Left colon (tissue), 2 donors: ENCODE measurements at regions not wholly inside any gene's neighbourhood (a gene's known extent, or its start where the extent isn't known, plus 50 kb on each side); places are given as distances from the start of the nearest gene placed in this dataset.

Experiments used
- ATAC-seq: fragments of 200-7000 bp; cut with Tn5 transposase; one replicate; pipeline ENCODE4 v1.9.1; 2020; ENCODE audit warnings: mild to moderate bottlenecking, moderate library complexity
- DNase-seq, 2 donors: peaks; one replicate each; pipeline ENCODE4 v3.0.0-alpha.2; 2020
- intact Hi-C, 2 donors: fragments of 100-400 bp; cut with DNase I in 1 of 2; cut with micrococcal nuclease in 1 of 2; formaldehyde crosslinking; loops; one replicate each; pipeline versions ENCODE4 v1.11.2 to v1.14.0; 2022; cut with DNase I, micrococcal nuclease
- donor health status: DM: no; HTN: no; CAD: no.
- donor health status: DM: yes; HTN: yes; CAD: no.

GRCh38 chr5:60184606-60185005 lies 291.1 kb upstream of the PDE4D start:
- intact Hi-C loops = no loop called here
- no peak for DNase-seq
- no peak for ATAC-seq

GRCh38 chr5:60183881-60184280 lies 290.4 kb upstream of the PDE4D start:
- DNase-seq (no peak), ATAC-seq (no peak)
- intact Hi-C loops = no loop called here

DNA sequence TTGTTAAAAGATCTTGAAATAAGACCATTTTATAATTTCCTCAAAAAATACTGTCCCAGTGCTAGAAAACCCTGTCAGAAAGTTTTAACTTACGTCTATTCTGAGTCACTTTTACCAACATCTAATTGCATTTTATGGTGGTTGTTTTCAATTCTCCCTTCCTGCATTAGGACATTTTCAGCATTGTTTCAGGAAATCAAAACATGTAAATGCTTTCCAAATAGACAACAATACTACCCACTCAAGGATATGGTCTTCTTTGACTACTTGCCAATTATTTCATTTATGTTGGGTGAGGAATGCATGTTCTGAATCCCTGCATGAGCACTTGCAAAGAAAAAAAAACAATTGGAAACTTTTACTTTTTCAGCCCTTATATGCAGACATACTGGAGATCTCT lies 284.6 kb upstream of the PDE4D start:
- no peak for DNase-seq
- intact Hi-C loops = no loop called here
- no peak for ATAC-seq

DNA sequence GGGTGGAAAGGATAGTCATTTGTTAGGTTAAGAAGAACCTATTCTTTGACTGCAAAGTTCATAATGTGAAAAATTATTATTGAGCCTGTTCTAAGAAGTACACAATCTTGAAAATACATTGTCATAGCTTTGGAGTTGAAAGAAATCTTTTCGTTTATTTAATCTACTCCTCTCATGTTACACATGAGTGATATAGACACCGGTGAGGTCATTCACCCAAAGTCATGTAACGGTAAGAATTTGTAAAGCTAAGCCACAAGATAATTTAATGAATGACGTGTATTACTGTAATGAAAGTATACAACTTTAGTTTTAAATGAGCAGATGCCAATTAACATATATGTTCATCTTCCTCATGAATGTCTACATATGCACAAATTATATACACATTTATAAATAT lies 284.1 kb upstream of the PDE4D start:
- intact Hi-C loops = no loop called here
- no peak for DNase-seq
- no peak for ATAC-seq

- DNase-seq (no peak), ATAC-seq (no peak)
- intact Hi-C loops = no loop called here
These were observed 280.1 kb upstream of the PDE4D start for GRCh38 chr5:60173667-60174066.

GRCh38 chr5:60163762-60164161 lies 270.2 kb upstream of the PDE4D start:
- intact Hi-C loops = no loop called here
- DNase-seq (no peak), ATAC-seq (no peak)

GRCh38 chr5:60162441-60162840 lies 268.9 kb upstream of the PDE4D start:
- intact Hi-C loops = no loop called here
- no peak for DNase-seq
- no peak for ATAC-seq

DNA sequence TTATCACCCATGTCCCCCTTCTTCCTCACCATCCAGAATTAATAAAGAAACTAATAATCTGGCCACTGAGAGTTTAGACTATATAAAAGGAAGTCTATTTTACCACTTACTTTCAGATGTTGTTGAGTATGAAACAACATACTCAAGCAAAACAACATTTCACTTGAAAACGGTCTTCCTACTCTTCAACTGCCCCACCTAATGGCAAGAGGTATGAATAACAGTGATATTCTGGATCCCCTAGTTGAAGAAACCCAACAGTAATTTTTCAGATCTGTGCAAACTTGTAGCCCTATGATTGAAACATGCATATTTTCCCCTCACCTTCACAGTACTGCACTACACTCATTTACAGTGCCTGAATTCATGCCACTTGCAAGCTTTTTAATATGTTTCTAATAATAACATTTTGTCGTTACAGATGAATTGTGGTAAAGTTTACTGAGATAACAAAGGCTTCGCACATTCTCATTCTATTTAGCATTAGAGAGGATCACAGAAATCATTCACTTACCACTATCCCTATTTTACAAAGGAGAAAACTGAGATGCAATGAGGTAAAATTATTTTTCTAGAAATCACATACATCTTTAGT lies 267.9 kb upstream of the PDE4D start:
- ATAC-seq (no peak), DNase-seq (no peak)
- intact Hi-C loops = no loop called here

DNA sequence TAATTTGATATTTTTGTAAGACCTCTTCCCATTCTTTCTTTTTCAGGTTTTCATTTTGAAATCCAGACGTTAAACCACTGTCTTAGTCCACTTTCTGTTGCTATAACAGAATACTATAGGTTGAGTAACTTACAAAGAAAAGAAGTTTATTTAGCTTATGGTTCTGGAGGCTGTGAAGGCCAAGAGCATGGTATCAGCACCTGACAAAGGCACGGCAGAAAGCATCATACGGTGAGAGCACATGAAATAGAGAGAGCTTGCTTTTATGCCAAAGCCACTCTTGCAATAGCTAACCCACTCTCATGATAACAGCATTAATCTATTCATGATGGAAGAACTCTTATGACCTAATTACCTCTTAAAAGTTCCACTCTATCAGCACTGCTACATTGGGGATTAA lies 255.6 kb upstream of the PDE4D start:
- intact Hi-C loops = no loop called here
- DNase-seq = no peak
- ATAC-seq = no peak

DNA sequence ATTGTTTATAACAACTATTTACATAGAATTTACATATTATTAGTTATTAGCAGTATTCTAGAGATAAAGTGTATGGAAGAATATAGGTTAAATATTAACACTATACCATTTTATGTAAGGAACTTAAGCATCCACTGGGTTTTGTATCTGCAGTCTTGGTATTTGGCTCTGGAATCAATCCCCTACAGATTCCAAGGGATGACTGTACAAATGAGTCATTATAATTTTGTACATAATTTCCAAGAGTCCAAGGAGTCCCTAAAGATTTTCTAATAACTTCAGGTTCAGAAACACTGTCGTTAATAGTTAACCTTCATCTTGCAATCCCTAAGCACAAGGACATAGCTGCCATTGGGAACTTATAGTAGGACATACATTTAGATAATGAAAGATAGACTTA lies 254.8 kb upstream of the PDE4D start:
- ATAC-seq = no peak
- intact Hi-C loops = no loop called here

GRCh38 chr5:60147791-60148190 lies 254.3 kb upstream of the PDE4D start:
- DNase-seq = no peak
- intact Hi-C loops = no loop called here
- ATAC-seq = no peak

More for the DNA sequence above, 254.8 kb upstream of the PDE4D start:
- DNase-seq = no peak

DNA sequence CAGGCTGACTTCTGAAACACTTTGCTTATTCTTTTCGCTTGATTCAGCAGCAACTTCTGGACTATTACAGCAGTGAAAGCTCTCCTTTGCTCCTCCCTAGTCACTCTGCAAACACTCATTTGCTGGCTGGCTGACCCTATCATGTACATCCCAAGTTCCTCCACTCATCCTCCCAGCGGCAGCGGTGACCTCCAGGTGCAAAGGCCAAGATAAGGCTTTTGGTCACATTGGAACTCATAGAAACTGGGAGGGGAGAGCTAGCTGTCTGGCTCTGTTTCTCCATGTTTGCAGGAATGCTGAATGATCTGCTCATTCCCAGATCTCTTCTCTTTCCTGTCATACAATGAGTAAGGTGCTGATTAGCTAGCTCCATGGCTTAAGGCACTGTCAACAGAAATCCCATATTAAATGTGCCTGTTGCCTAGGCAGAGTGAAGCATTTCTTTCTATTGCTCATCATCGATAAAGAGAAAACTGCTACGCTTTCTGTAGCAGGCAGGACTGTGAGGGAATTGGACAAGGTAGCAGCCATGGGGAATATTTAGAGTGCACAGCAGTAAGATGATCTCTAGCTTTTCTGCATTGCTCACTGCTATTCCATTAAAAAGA lies 250.5 kb upstream of the PDE4D start:
- intact Hi-C loops = no loop called here
- ATAC-seq (no peak), DNase-seq (no peak)

DNA sequence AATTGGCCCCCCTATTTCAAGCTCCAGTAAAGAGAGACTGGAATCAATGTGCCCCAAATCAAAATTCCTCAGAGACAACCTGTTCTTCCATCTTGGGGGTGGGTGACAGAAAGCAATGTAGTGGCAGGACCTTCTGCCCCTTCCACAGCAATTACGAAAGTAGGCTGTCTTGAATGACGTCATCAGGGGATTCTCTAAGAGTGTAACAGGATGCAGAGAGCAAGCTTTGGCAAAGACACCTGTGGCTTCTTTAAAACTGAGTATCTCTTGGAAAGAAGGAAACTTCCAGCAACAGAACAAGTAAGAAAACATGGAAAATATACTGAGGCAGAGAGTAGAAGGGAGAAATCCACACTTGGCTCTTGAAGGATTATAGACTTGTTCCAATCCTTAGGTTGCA lies 247.6 kb upstream of the PDE4D start:
- no peak for DNase-seq
- ATAC-seq = no peak
- intact Hi-C loops = no loop called here

DNA sequence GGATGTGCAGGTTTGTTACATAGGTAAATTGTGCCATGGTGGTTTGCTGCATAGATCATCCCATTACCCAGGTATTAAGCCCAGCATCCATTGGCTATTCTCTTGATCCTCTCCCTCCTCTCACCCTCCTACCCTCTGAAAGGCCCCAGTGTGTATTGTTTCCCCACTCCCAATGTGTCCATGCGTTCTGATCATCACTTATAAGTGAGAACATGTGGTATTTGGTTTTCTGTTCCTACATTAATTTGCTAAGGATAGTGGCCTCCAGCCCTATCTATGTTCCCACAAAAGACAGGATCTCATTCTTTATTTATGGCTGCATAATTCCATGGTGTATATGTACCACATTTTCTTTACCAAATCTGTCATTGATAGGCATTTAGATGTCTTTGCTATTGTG lies 243.3 kb upstream of the PDE4D start:
- ATAC-seq (no peak), DNase-seq (no peak)
- intact Hi-C loops = no loop called here

- ATAC-seq = no peak
- intact Hi-C loops = no loop called here
- DNase-seq = no peak
These were observed 238.0 kb upstream of the PDE4D start for GRCh38 chr5:60131504-60131903.

- ATAC-seq (no peak), DNase-seq (no peak)
- intact Hi-C loops = no loop called here
These were observed 232.1 kb upstream of the PDE4D start for GRCh38 chr5:60125636-60126035.

DNA sequence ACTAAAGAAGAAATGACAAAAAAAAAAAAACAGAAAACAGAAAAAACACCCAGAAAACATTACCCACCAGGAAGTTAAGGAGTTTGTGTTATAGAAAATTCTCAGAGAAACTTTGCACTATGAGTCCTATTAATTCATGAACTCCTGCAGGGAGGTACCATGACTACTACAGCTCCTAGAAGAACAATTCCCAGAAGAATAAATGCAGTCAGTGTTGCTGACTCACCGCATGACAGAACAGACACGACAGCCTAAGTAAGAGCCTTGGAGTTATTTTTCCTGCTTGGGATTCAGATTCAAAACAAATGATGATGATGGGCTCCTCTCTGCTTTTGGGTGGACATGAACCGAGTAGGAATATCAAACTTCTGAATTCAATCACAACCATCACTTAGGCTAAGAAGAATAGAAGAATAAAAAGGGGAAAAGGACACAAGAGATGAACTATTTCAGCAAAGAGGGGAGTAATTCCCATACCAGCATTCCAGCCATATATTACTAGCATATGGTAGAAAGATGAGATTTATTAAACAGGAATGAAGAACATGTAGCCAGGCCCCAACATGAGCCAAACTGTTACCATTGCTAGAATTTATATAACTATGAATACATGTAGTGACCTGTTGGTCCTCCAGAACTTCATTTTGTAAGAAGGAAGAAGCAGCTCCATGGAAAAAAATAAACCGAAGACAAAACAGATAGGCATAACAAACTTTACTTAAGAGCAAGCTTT lies 209.6 kb upstream of the PDE4D start:
- intact Hi-C loops = no loop called here
- DNase-seq (no peak), ATAC-seq (no peak)

- intact Hi-C loops = no loop called here
- DNase-seq (no peak), ATAC-seq (no peak)
These were observed 208.0 kb upstream of the PDE4D start for GRCh38 chr5:60101573-60101972.

GRCh38 chr5:60092671-60093422 lies 199.3 kb upstream of the PDE4D start:
- DNase-seq = no peak
- intact Hi-C loops = no loop called here
- no peak for ATAC-seq

DNA sequence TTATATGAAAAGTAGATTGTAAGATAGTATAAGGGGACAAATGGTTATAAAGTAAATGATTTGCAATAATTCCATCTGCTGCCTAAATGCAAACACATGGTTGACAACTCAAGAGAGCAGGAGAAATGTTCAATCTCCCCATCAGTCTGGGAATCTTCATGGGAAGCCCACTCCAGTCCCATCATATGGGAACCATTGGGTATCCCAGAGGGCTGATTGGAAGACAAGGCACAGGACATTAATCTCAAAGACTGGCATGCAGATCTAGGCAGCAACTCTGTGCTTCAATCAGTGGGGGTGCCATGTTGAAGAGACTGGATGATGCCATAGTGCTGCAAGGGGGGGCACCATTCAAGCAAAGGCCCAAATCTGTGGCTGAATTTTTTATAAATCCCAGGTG lies 193.1 kb upstream of the PDE4D start:
- ATAC-seq = no peak
- DNase-seq = no peak
- intact Hi-C loops = no loop called here
